Thyroid gland (tissue), 4 donors: ENCODE measurements at regions not wholly inside any gene's neighbourhood (a gene's known extent, or its start where the extent isn't known, plus 50 kb on each side); places are given as distances from the start of the nearest gene placed in this dataset.

Experiments
- DNase-seq, 2 donors: peaks; one replicate each; pipeline ENCODE4 v3.0.0-alpha.2; 2019
- H3K27ac ChIP-seq, 3 donors: fragments of 200-600 bp; sonication (generic); 1 replicate in 2 of 3; 2 replicates in 1 of 3; pipeline ENCODE4 v1.5.1; 2016 to 2019; ENCODE audit warnings: mild to moderate bottlenecking in 1 of 3, moderate library complexity in 1 of 3
- H3K27me3 ChIP-seq: fragments of 200-600 bp; sonication (generic); one replicate; pipeline ENCODE4 v1.5.1; 2019
- H3K36me3 ChIP-seq, 2 donors: fragments of 200-600 bp; sonication (generic); one replicate each; pipeline ENCODE4 v1.5.1; 2016 to 2019
- H3K4me1 ChIP-seq, 2 donors: fragments of 200-600 bp; sonication (generic); one replicate each; pipeline ENCODE4 v1.5.1; 2017 to 2019
- H3K4me3 ChIP-seq, 3 donors: fragments of 200-600 bp; sonication (generic); replicated peaks in 1 of 3; 1 replicate in 2 of 3; 2 replicates in 1 of 3; pipeline ENCODE4 v1.5.1; 2016; ENCODE audit warnings: mild to moderate bottlenecking in 1 of 3
- H3K9me3 ChIP-seq: fragments of 200-600 bp; sonication (generic); one replicate; pipeline ENCODE4 v1.5.1; 2017
- POLR2A ChIP-seq, 2 donors: fragments of 450-650 bp; IDR thresholded peaks; one replicate each; pipeline ENCODE4 v1.6.1; 2017; ENCODE audit warnings: antibody characterized with exemption in 2 of 2, mild to moderate bottlenecking in 2 of 2, moderate library complexity in 1 of 2
- WGBS, 2 donors: methylation state at CpG; one replicate each; pipeline ENCODE4 v1.1.5; 2017; 5-methylcytosine and 5-hydroxymethylcytosine counted together
- intact Hi-C: fragments of 100-400 bp; cut with DNase I; formaldehyde crosslinking; loops from one replicate; pipeline ENCODE4 v1.15.1; 2023
- TF ChIP-seq, protein P1 (sequence below), 6 experiments: fragments of 200-600 bp in 3 of 6; fragments of 450-650 bp in 3 of 6; sonication (generic) in 3 of 6; IDR thresholded peaks; one replicate each; pipeline ENCODE4 v1.5.1; 2016 to 2019; ENCODE audit warnings: antibody characterized with exemption in 6 of 6, mild to moderate bottlenecking in 2 of 6, inconsistent platforms in 1 of 6, moderate library complexity in 1 of 6

DNA sequence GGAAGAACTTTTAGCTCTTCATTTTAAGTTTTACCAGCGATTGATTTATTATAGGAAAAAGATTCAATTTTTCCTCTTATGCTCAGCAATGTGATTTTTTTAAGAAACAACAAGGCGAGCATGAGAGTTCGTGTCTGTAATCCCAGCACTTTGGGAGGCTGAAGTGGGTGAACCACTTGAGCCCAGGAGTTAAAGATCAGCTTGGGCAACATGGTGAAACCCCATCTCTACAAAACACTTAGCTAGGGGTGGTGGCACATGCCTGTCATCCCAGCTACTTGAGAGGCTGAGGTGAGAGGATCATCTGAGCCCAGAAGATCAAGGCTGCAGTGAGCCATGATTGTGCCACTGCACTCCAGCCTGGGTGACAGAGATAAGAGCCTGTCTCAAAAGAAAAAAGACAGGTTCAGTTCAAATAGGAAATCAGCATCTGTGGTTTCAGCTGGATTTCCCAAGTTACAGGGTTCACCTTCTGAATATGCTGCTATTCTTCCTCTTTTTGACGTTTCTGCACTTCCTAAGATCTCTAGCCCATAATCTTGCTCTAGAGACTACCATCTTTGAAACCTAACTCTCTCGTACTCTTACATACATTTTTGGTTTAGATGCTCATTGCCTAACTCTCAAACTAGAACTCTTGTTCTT, 274.7 kb downstream of the SEC23A start:
- TF ChIP-seq POLR2A (IDR thresholded peaks at IDR 0.05), result no peak
- TF ChIP-seq, protein P1, sequence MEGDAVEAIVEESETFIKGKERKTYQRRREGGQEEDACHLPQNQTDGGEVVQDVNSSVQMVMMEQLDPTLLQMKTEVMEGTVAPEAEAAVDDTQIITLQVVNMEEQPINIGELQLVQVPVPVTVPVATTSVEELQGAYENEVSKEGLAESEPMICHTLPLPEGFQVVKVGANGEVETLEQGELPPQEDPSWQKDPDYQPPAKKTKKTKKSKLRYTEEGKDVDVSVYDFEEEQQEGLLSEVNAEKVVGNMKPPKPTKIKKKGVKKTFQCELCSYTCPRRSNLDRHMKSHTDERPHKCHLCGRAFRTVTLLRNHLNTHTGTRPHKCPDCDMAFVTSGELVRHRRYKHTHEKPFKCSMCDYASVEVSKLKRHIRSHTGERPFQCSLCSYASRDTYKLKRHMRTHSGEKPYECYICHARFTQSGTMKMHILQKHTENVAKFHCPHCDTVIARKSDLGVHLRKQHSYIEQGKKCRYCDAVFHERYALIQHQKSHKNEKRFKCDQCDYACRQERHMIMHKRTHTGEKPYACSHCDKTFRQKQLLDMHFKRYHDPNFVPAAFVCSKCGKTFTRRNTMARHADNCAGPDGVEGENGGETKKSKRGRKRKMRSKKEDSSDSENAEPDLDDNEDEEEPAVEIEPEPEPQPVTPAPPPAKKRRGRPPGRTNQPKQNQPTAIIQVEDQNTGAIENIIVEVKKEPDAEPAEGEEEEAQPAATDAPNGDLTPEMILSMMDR (IDR thresholded peaks at IDR 0.05), result no peak
- peak; percentile 58 to 73 for DNase-seq
- intact Hi-C loops, result no loop called here
- no peaks in the 10 kb centered on the region for H3K36me3 ChIP-seq
- no peak overlapping the region for H3K4me3 ChIP-seq
- no peaks in the 10 kb centered on the region for H3K9me3 ChIP-seq
- 51 to 54% methylated on average over 5 of the region's 5 CpGs for whole genome bisulfite sequencing, 2 donors
- H3K27me3 ChIP-seq, result no peaks in the 10 kb centered on the region
- H3K27ac ChIP-seq, result no peak overlapping the region
- H3K4me1 ChIP-seq, result peaks cover 0 to 7% of the 10 kb centered on the region in 2 donors

DNA sequence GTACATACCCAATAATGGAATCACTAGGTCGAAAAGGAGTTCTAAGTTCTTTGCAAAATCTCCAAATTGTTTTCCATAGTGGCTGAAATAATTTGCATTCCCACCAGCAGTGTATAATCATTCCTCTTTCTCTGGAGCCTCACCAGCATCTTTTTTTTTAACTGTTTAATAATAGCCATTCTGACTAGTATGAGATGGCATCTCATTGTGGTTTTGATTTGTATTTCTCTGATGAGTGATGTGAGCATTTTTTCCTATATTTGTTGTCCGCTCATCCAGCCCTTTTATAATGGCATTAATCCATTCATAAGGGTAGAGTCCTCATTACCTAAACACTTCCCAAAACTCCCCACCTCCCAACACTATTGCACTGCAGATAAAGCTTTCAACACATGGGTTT, 278.3 kb downstream of the SEC23A start:
- no peaks in the 10 kb centered on the region for H3K36me3 ChIP-seq
- 89 to 90% methylated on average over 2 of the region's 2 CpGs for WGBS, 2 donors
- no peak overlapping the region for H3K4me3 ChIP-seq
- no peak overlapping the region for H3K27ac ChIP-seq
- peaks cover 0 to 7% of the 10 kb centered on the region in 2 donors for H3K4me1 ChIP-seq
- no peak for DNase-seq
- intact Hi-C loops, result no loop called here
- no peak for TF ChIP-seq POLR2A (IDR thresholded peaks at IDR 0.05)
- TF ChIP-seq, protein P1 (IDR thresholded peaks at IDR 0.05), result no peak
- H3K9me3 ChIP-seq, result no peaks in the 10 kb centered on the region
- H3K27me3 ChIP-seq, result no peaks in the 10 kb centered on the region

DNA sequence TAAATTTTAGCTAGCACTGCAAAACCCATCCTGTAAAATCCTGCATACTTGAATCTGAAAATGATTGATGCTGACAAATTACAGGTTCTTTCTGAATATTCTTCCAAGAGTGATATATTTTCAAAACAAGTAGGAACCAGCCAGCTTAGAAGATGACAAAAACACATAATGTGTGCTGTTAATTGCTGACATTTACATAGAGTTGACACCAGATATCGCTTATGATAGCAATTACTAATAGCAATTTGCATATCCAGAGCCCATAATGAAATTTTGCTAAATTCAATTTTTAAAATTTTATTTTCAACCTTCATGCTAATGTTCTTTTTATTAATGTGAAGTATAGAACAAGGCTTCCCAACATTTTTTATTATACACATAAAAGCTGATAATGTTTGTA, 284.5 kb downstream of the SEC23A start:
- no peaks in the 10 kb centered on the region for H3K27me3 ChIP-seq
- 91 to 93% methylated on average over 1 of the region's 1 CpG for WGBS, 2 donors

DNA sequence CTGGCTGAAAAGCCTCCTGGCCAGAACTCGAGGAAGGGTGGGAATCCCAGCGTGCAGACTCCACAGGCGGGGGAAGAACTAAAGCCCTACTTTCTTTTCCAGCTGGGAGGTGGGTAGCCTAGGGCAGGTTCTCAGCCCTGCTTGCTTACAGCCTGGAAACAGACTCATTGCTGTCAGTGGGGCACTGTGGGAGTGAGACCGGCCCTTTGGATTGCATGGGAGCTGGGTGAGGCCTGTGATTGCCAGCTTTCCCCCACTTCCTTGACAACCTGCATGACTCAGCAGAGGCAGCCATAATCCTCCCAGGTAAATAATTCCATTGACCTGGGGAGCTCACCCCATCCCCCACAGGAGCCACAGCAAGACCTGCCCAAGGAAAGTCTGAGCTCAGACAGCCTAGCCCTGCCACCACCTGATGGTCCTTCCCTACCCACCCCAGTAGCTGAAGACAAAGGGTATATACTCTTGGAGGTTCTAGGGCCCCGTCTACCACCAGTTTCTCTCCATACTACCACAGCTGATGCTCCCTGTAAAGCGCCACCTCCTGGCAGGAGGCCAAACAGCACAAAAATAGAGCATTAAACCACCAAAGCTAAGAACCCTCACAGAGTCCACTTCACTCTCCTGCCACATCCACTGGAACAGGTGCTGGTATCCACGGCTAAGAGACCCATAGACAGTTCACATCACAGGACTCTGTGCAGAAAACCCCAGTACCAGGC, 294.1 kb downstream of the SEC23A start:
- H3K9me3 ChIP-seq, result no peaks in the 10 kb centered on the region
- H3K36me3 ChIP-seq, result no peaks in the 10 kb centered on the region
- WGBS, 2 donors, result 80% methylated on average over 7 of the region's 7 CpGs
- H3K4me3 ChIP-seq, result no peak overlapping the region
- no peak for DNase-seq
- no peak for TF ChIP-seq POLR2A (IDR thresholded peaks at IDR 0.05)
- TF ChIP-seq, protein P1 (IDR thresholded peaks at IDR 0.05), result no peak
- no peaks in the 10 kb centered on the region for H3K4me1 ChIP-seq
- no peaks in the 10 kb centered on the region for H3K27me3 ChIP-seq
- intact Hi-C loops, result no loop called here
- H3K27ac ChIP-seq, result no peak overlapping the region

More for the DNA sequence above, 284.5 kb downstream of the SEC23A start:
- Histone ChIP-seq H3K4me1 (no peaks in the 10 kb centered on the region), H3K27ac (no peak overlapping the region), H3K36me3 (no peaks in the 10 kb centered on the region), H3K9me3 (no peaks in the 10 kb centered on the region), H3K4me3 (no peak overlapping the region)
- intact Hi-C loops, result no loop called here
- no peak for DNase-seq
- no peak for TF ChIP-seq POLR2A (IDR thresholded peaks at IDR 0.05)
- TF ChIP-seq, protein P1 (IDR thresholded peaks at IDR 0.05), result no peak

DNA sequence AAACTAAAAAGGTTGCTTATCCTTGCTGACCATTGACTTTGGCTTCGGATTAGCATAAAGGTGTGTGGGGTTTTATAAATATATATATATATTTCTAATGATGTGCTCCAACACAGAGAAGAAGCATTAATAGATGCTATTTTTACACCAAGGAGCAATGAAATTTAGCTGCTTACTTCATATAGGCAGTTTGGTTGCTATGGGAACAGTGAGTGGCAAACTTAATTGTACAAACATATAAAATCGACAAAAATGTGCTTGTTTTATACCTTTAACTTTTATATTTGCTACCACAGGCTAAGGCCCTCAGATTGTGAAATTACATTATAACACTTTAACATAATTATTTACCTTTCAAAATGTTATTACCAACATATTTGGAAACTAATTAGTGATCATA, 303.4 kb downstream of the SEC23A start:
- Histone ChIP-seq H3K4me3 (no peak overlapping the region), H3K9me3 (no peaks in the 10 kb centered on the region), H3K27ac (no peak overlapping the region), H3K36me3 (no peaks in the 10 kb centered on the region), H3K4me1 (no peaks in the 10 kb centered on the region), H3K27me3 (no peaks in the 10 kb centered on the region)
- intact Hi-C loops, result no loop called here
- WGBS, 2 donors, result 83 to 84% methylated on average over 2 of the region's 2 CpGs
- TF ChIP-seq, protein P1 (IDR thresholded peaks at IDR 0.05), result no peak
- DNase-seq, result no peak
